GM12878 (cell line): ENCODE measurements at regions not wholly inside any gene's neighbourhood (a gene's known extent, or its start where the extent isn't known, plus 50 kb on each side); places are given as distances from the start of the nearest gene placed in this dataset.
A peak's percentile ranks its signal among the peaks of the same experiment; 100 is the strongest.

ENCODE experiments used
- ATAC-seq: fragments of 200-7000 bp; cut with Tn5 transposase; 3 replicates; pipeline ENCODE4 v1.9.1; 2020; ENCODE audit warnings: mild to moderate bottlenecking, moderate library complexity
- BruUV-seq: library from RNA; stranded (reverse); fragments of 400-500 nt; replicated peaks from 2 replicates; lab custom pipeline; 2021; lab: Mats Ljungman, UMichigan
- CTCF ChIA-PET: fragments of 300-600 bp; sonication (Branson Sonifier 250); formaldehyde crosslinking; extraction: SDS; loops from one replicate; lab custom pipeline; 2021; ENCODE audit warnings: inconsistent platforms; lab: Yijun Ruan, JAX
- POLR2A ChIA-PET: fragments of 350-600 bp; formaldehyde crosslinking; extraction: SDS; loops from one replicate; lab custom pipeline; 2021; ENCODE audit warnings: inconsistent platforms; lab: Charles Lee
- RAD21 ChIA-PET: fragments of 300-600 bp; sonication (Branson Sonifier 250); formaldehyde crosslinking; loops from one replicate; lab custom pipeline; 2023; ENCODE audit warnings: antibody characterized with exemption; ENCODE audit not compliant: unreplicated experiment; lab: Charles Lee
- SMC1A ChIA-PET: fragments of 300-600 bp; sonication (Branson Sonifier 250); formaldehyde crosslinking; loops from one replicate; lab custom pipeline; 2023; ENCODE audit not compliant: unreplicated experiment, uncharacterized antibody; lab: Charles Lee
- DNase-seq: peaks from one replicate; pipeline ENCODE4 v3.0.0-alpha.2; 2011; ENCODE audit warnings: low read depth, low spot score
- FAIRE-seq: peaks from 3 replicates; lab custom pipeline; 2011; peaks lifted over from hg19 to GRCh38; lab: Jason Lieb, UNC
- H2AFZ ChIP-seq: 2 replicates; pipeline ENCODE4 v1.6.0; 2011; ENCODE audit warnings: low read depth, low read length, control low read depth; ENCODE audit not compliant: control insufficient read depth
- H3K27ac ChIP-seq: 2 replicates; pipeline ENCODE4 v1.5.1; 2011; ENCODE audit warnings: control low read depth; ENCODE audit not compliant: control insufficient read depth, insufficient read depth
- H3K27me3 ChIP-seq, 2 experiments: replicated peaks in 1 of 2; 2 replicates each; pipeline versions ENCODE4 v1.6.0 to v1.6.1; 2011; ENCODE audit warnings: low read length in 1 of 2; ENCODE audit not compliant: control insufficient read depth in 2 of 2, insufficient read depth in 2 of 2
- H3K36me3 ChIP-seq, 2 experiments: 2 replicates each; pipeline ENCODE4 v1.5.1; 2011; ENCODE audit warnings: low read length in 1 of 2; ENCODE audit not compliant: control insufficient read depth in 2 of 2, insufficient read depth in 2 of 2
- H3K4me1 ChIP-seq: 2 replicates; pipeline ENCODE4 v1.6.1; 2011; ENCODE audit warnings: mild to moderate bottlenecking, low read length, moderate library complexity, mixed read lengths; ENCODE audit not compliant: control insufficient read depth, insufficient read depth
- H3K4me2 ChIP-seq: 2 replicates; pipeline ENCODE4 v1.6.0; 2011; ENCODE audit warnings: control low read depth; ENCODE audit not compliant: control insufficient read depth, insufficient read depth
- H3K4me3 ChIP-seq: fragments of 200-600 bp; sonication (generic); 2 replicates; pipeline ENCODE4 v1.5.1; 2016
- H3K79me2 ChIP-seq: 2 replicates; pipeline ENCODE4 v1.6.0; 2011; ENCODE audit warnings: low read length; ENCODE audit not compliant: control insufficient read depth, insufficient read depth
- H3K9ac ChIP-seq: 2 replicates; pipeline ENCODE4 v1.8.0; 2011; ENCODE audit warnings: low read length, control low read depth, mixed read lengths; ENCODE audit not compliant: control insufficient read depth, insufficient read depth
- H3K9me3 ChIP-seq: replicated peaks from 3 replicates; pipeline ENCODE4 v1.5.1; 2011; ENCODE audit warnings: mild to moderate bottlenecking, low read length; ENCODE audit not compliant: control insufficient read depth, insufficient read depth
- H4K20me1 ChIP-seq: 2 replicates; pipeline ENCODE4 v1.6.0; 2011; ENCODE audit not compliant: control insufficient read depth, insufficient read depth
- GABPA ChIP-seq: IDR thresholded peaks from 2 replicates; pipeline ENCODE4 v1.6.1; 2014; ENCODE audit warnings: antibody characterized with exemption, low read depth, mild to moderate bottlenecking, inconsistent platforms
- IRF4 ChIP-seq: IDR thresholded peaks from 2 replicates; pipeline ENCODE4 v1.6.1; 2011; ENCODE audit warnings: low read depth, low read length
- NR2F1 ChIP-seq: fragments of 450-650 bp; conservative IDR thresholded peaks from 2 replicates; pipeline ENCODE4 v1.6.1; 2017; ENCODE audit warnings: mild to moderate bottlenecking
- SKIL ChIP-seq: fragments of 450-650 bp; IDR thresholded peaks from 2 replicates; pipeline ENCODE4 v1.6.1; 2017; ENCODE audit warnings: mild to moderate bottlenecking, low read depth, inconsistent platforms; ENCODE audit not compliant: poor library complexity, severe bottlenecking
- USF1 ChIP-seq: IDR thresholded peaks from 2 replicates; pipeline ENCODE4 v1.6.1; 2011; ENCODE audit warnings: borderline replicate concordance, low read depth, mild to moderate bottlenecking, moderate library complexity, mixed read lengths, low read length; ENCODE audit not compliant: insufficient read depth; ENCODE audit errors: extremely low read length
- ZNF207 ChIP-seq: fragments of 450-650 bp; IDR thresholded peaks from 2 replicates; pipeline ENCODE4 v1.6.1; 2014; ENCODE audit warnings: antibody characterized with exemption, mild to moderate bottlenecking, borderline replicate concordance
- WGBS: methylation state at CpG from one replicate; pipeline ENCODE4 v1.1.6; 2016; ENCODE audit warnings: low lambda C conversion rate; ENCODE audit not compliant: insufficient replicate concordance, insufficient coverage; ENCODE audit errors: missing lambda C conversion rate; 5-methylcytosine and 5-hydroxymethylcytosine counted together
- in situ Hi-C: fragments of 300-500 bp; cut with MboI; formaldehyde crosslinking; loops from 9 replicates; pipeline ENCODE4 v1.14.3; 2018; ENCODE audit warnings: mixed read lengths
- intact Hi-C: fragments of 100-400 bp; cut with micrococcal nuclease; formaldehyde crosslinking; loops from one replicate; pipeline ENCODE4 v1.14.2; 2022; ENCODE audit not compliant: unreplicated experiment

GRCh38 chr3:6680119-6680806 is 180.7 kb upstream of the GRM7 start (continued):
- TF ChIP-seq ZNF207 (no peak), SKIL (no peak), NR2F1 (peak; percentile 53), USF1 (no peak), IRF4 (0 out of 2 replicates have a peak, but pooled peaks have one; percentile 52)
- TF ChIP-seq, all 136 proteins: peak for 24

- in situ Hi-C loops (no loop called here), intact Hi-C loops (no loop called here)
- H3K4me2 ChIP-seq = no peak overlapping the region
- DNase-seq (no peak), FAIRE-seq (no peak), ATAC-seq (no peak)
- 79% methylated on average over 3 of the region's 3 CpGs for WGBS
- H3K4me3 ChIP-seq = no peak overlapping the region
- no peaks in the 10 kb centered on the region for H3K27me3 ChIP-seq
- peaks cover 2% of the 10 kb centered on the region; the same call in 2 of the 3 replicates for H3K9me3 ChIP-seq
- no peak overlapping the region for H3K9ac ChIP-seq
- H3K36me3 ChIP-seq = no peaks in the 10 kb centered on the region
- ChIA-PET RAD21 (no interaction called here), CTCF (no interaction called here), SMC1A (no interaction called here), POLR2A (no interaction called here)
- TF ChIP-seq GABPA = no peak
- no peak overlapping the region for H2AFZ ChIP-seq
- no peak overlapping the region for H3K27ac ChIP-seq
- BruUV-seq = no TSS peak
- H3K4me1 ChIP-seq = no peaks in the 10 kb centered on the region
- no peaks in the 10 kb centered on the region for H4K20me1 ChIP-seq
- no peaks in the 10 kb centered on the region for H3K79me2 ChIP-seq
Observed at GRCh38 chr3:6697285-6697684, 163.6 kb upstream of the GRM7 start.
